NCI-H2081 treated with DMSO at 0.1 percent for 48 hours (cell line): ENCODE measurements at regions not wholly inside any gene's neighbourhood (a gene's known extent, or its start where the extent isn't known, plus 50 kb on each side); places are given as distances from the start of the nearest gene placed in this dataset.

Experiments
- DNase-seq: peaks from one replicate; lab custom pipeline; 2025; lab: John Stamatoyannopoulos, UW

DNA sequence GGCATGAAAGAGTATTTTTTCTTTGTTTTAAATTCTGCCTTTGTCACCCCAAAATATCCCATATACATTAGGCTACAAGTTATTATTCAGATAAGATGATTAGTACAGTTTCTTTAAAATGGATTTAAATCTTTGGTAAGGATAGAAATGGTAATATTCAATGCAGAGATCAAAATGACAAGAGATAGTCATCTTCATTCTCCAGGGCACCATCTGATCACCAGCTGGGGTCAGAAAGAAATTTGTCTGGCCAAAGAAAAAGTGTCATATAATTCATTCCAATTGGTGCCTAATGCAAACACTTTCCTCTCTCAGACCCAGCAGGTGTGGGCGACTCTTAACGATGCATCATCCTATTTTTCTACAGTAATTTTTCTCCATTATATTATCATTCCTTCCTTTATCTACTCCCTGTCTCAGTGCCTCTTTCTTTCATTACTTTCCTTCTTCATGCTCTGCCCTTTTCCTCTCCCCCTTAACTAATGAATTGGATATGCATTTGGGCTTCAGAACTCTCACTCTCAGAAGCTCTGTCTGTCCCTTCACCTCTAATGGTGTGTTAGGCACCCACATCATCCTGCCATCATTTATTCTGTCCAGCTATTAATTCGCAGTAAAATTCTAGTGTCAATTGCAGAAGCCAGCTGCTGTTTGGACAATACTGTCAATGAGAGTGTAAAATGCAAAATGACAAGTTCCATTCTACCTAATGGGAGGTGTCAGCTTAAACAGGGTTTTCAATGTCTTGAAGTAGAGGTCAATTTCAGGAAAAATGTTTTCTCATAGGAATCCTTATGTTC, 570.5 kb downstream of the TDRD15 start:
- no peak for DNase-seq

DNA sequence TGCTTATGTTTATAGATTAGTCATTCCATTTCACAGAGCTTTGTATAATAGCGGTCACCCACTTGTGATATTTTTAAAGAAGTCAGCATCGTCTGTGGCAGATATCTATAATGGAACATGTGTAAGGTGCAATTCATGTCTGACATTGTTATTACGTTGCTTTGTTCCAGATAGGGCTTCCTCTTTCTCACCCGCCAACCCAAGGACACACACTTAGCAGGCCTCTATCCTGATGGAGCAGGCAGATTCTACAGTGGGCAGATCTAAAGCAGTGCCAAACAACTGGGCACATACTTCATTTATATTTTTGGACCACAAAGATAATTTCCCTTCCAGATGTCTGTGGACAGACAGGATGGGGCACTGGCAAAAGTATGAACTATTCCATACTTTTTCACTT, 573.1 kb downstream of the TDRD15 start:
- DNase-seq = no peak

- DNase-seq = no peak
Observed at GRCh38 chr2:21700644-21701043, 576.9 kb downstream of the TDRD15 start.

- no peak for DNase-seq
Observed at GRCh38 chr2:21710031-21710430, 586.3 kb downstream of the TDRD15 start.

GRCh38 chr2:21710496-21710895, 586.7 kb downstream of the TDRD15 start:
- DNase-seq = no peak

DNA sequence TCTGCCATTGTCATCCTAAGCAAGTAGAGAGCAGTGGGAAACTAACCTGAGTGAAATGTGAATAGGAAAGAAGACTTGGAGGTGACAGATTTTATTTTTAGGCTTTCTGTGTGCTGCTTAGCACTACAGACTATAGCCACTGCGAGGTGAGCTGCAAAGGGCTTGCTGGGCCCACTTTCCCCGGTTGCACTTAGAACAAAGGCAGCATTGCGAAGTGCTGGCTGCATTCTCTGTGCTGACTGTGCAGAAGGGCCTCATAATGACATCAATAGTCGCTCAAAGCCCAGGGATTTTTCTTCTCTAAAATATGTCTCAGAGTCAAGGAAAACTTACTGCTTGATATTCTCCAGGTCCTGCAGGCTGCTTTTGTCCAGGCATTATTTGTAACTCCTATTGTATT, 592.1 kb downstream of the TDRD15 start:
- DNase-seq = no peak

- DNase-seq = no peak
Observed at GRCh38 chr2:21727101-21727500, 603.3 kb downstream of the TDRD15 start.

- DNase-seq = no peak
Observed at GRCh38 chr2:21728133-21728532, 604.4 kb downstream of the TDRD15 start.

- no peak for DNase-seq
Observed at GRCh38 chr2:21730141-21730540, 606.4 kb downstream of the TDRD15 start.

DNA sequence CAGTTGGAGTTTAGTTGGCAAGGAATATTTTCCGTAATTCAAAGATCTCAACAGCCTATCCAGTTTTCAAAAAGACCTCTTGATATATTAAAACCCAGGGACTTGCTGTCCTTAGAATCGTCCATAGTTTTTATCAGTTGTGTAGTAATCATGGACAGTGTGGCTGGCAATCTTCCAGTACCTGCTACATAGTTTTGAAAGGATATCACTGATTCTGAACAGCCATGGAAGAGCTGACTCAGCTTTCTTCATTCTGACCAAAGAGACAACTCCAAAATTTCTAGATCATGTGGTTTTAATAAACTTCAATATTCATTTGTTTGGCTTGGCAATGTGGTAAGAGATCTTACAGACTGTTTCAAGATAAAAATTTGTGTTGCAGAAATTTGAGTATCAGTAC, 616.7 kb downstream of the TDRD15 start:
- no peak for DNase-seq

GRCh38 chr2:21746499-21746898, 622.7 kb downstream of the TDRD15 start:
- no peak for DNase-seq

- no peak for DNase-seq
Observed at GRCh38 chr2:21748501-21748900, 624.7 kb downstream of the TDRD15 start.

DNA sequence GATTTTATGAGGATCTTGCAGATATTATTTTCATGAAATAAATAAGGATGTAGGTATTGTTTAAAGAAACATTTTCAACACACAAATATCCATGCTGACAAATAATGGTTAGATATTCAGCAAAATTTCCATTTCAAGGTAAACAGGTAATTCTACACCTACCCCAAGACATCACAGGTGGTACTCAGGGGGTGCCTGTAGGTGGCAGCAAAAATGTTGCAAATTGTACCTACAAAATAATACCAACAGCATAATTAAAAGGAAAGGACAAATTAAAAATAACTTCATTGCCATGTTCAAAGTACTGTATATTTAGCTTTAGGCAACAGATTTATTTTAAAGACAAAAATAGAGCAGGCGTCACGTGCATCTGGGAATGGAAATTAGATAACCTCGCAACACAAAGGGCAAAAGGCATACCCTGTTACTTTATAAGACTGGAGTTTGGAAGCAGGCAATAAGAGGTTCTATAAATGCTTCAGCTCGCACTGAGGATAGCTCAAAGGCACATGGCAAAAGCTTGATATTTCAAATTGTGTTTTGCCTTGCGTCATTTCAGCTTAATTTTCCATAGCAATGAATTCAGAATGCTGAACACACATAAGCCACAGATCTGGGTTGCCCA, 630.5 kb downstream of the TDRD15 start:
- no peak for DNase-seq

DNA sequence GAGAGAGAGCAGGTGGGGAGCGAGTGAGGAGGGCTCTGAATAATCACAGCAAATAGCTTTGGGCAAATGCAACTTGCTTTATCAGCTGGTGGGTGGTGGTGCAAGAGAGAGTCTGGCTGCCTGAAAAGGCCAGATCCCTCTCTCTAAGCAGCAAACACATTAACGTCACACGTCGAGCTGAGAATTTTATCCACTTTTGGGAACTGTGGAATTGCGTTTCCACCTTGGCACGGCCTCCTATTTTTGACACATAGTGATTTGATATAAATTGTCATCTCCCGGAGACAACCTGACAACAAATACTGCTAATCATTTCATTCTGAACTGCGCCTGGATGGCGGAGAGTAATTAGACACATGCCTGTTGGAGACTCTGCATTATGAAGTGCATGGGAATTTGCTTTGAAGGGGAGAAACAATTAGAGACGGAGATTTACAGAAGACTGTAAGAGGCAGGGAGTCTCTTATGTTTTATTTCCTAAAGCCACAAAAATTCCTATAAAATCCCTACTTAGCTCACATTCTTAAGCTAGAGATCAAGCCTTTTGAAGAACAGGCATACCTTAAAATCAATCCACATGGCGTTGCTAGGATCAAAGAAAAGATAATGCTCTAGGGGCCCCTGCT, 634.1 kb downstream of the TDRD15 start:
- no peak for DNase-seq

- DNase-seq = no peak
Observed at GRCh38 chr2:21759819-21760218, 636.1 kb downstream of the TDRD15 start.

GRCh38 chr2:21761361-21761760, 637.6 kb downstream of the TDRD15 start:
- no peak for DNase-seq

- no peak for DNase-seq
Observed at GRCh38 chr2:21763501-21763900, 639.7 kb downstream of the TDRD15 start.

DNA sequence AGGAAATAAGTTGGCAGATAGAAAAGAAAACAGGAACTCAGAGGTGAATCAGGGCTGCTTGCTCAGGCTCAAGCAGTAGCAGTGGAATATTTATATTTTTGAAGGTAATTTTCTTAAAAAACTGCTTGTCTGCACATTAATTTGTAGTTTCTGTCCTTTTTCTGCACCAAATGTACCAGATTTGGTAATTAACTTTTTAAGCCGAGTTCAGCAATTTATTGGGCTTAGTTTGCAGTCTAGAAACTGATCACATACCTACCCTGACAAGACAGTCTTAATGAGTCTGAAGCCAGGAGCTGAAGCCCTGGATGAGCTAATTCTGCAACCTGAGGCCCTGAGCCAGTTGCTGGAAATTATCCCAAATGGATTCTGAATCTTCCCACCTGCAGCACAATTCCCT, 647.0 kb downstream of the TDRD15 start:
- DNase-seq = no peak

DNA sequence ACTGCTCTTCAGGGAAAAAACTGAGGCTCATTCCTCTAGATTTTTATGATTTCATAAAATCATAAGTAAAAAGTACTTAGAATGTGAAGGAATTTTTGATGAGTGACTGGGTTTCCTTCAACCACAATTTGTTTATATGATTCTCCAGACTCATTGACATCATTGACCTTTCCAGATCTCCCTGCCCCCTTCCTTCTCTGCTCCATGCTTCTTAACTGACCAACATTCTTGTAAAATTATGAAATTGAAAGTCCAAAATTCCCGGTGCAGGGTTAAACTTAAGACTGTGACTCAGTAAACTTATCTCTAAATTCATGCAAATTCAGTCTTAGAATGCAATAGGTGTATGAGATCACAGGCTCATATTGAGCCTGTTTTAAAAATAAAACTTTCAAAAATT, 648.9 kb downstream of the TDRD15 start:
- no peak for DNase-seq

GRCh38 chr2:21773168-21773567, 649.4 kb downstream of the TDRD15 start:
- no peak for DNase-seq

DNA sequence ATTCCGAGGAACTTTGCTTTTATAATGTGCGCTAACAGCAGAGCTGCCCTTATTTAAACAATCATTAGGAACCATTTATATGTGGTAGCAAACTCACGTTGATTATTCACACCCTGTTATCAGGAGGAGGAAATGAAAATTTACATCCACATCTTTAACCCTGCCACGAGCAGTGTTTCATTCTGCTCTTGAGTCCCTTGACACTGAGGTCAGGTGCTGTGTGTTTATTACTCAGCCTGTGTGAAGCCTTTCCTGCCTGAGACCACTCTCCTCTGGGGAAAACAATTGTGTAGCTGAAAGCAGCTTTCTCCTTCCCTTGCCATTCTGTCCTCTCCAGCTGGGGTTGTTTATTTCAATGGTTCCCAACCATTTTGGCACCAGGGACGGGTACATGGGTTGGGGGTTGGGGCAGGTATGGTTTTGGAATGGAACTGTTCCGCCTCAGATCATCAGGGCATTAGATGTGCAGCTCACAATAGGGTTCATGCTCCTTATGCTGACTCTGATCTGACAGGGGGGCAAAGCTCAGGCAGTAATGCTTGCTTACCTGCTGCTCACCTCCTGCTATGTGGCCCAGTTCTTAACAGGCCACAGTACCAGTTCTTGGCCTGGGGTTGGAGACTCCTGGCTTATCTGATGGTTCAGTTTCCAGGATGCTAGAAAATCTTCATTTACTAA, 651.1 kb downstream of the TDRD15 start:
- no peak for DNase-seq

GRCh38 chr2:21779786-21780185, 656.0 kb downstream of the TDRD15 start:
- DNase-seq = no peak

DNA sequence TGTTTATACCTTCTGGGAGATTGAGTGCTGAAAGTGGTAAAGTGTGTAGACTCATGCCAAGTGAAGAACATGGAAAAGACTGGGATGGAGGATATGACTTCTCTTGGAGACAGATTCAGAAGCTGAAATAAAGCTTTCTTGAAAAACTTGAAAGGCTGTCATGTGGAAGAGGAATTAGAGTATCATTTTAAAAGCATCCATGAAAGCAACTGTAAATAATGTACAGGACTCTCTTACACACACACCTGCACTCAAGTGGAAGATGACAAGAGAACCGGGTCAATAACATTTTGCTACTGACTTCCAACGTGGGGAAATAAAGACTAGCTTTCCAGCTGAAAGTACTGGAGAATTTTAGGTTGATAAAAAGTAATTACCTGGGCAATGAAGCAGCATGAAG, 658.2 kb downstream of the TDRD15 start:
- DNase-seq = no peak
